HepG2 (cell line): ENCODE measurements at regions not wholly inside any gene's neighbourhood (a gene's known extent, or its start where the extent isn't known, plus 50 kb on each side); places are given as distances from the start of the nearest gene placed in this dataset.
A peak's percentile ranks its signal among the peaks of the same experiment; 100 is the strongest.

ENCODE experiments used
- ATAC-seq: fragments of 200-7000 bp; cut with Tn5 transposase; 3 replicates; pipeline ENCODE4 v1.9.1; 2020; ENCODE audit warnings: mild to moderate bottlenecking, moderate library complexity
- BruUV-seq: library from RNA; stranded (reverse); fragments of 400-500 nt; replicated peaks from 2 replicates; lab custom pipeline; 2021; lab: Mats Ljungman, UMichigan
- CTCF ChIA-PET: fragments of 300-600 bp; formaldehyde crosslinking; extraction: SDS; loops from one replicate; lab custom pipeline; 2021; ENCODE audit warnings: low total read pairs, inconsistent platforms, low intra/inter-chr PET ratio; lab: Yijun Ruan, JAX
- POLR2A ChIA-PET: fragments of 350-600 bp; sonication (Branson Sonifier 250); formaldehyde crosslinking; loops from one replicate; lab custom pipeline; 2020; ENCODE audit warnings: antibody characterized with exemption, inconsistent platforms; lab: Yijun Ruan, JAX
- DNase-seq: peaks from one replicate; pipeline ENCODE4 v3.0.0-alpha.2; 2015; ENCODE audit warnings: low spot score
- FAIRE-seq: peaks from 3 replicates; lab custom pipeline; 2011; peaks lifted over from hg19 to GRCh38; lab: Jason Lieb, UNC
- H2AFZ ChIP-seq: one replicate; pipeline ENCODE4 v1.6.1; 2011; ENCODE audit warnings: low read length, inconsistent platforms
- H3K27ac ChIP-seq: fragments of 300-600 bp; 3 replicates; pipeline ENCODE4 v1.8.0; 2011; ENCODE audit warnings: mixed run types, mild to moderate bottlenecking, mixed read lengths, low read length, inconsistent platforms; ENCODE audit not compliant: insufficient read depth; ENCODE audit errors: extremely low read length
- H3K27me3 ChIP-seq, 2 experiments: fragments of 200-600 bp in 1 of 2; 2 replicates in 1 of 2; 3 replicates in 1 of 2; pipeline versions ENCODE4 v1.6.0 to v1.8.0; 2011; ENCODE audit warnings: low read length in 2 of 2, mild to moderate bottlenecking in 2 of 2, moderate library complexity in 2 of 2, inconsistent platforms in 1 of 2; ENCODE audit not compliant: insufficient read depth in 2 of 2, control insufficient read depth in 1 of 2
- H3K36me3 ChIP-seq, 2 experiments: fragments of 200-600 bp in 1 of 2; replicated peaks in 1 of 2; 2 replicates in 1 of 2; 3 replicates in 1 of 2; pipeline versions ENCODE4 v1.5.1 to v1.8.0; 2011; ENCODE audit warnings: low read length in 2 of 2, inconsistent platforms in 1 of 2; ENCODE audit not compliant: insufficient read depth in 2 of 2, control insufficient read depth in 1 of 2
- H3K4me1 ChIP-seq: 2 replicates; pipeline ENCODE4 v1.5.1; 2012; ENCODE audit warnings: low read length, inconsistent platforms; ENCODE audit not compliant: insufficient read depth
- H3K4me2 ChIP-seq: 2 replicates; pipeline ENCODE4 v1.6.0; 2011; ENCODE audit warnings: low read depth, low read length, inconsistent platforms
- H3K4me3 ChIP-seq, 3 experiments: fragments of 200-600 bp in 1 of 3; sonication (generic), shearing (Covaris generic) in 1 of 3; replicated peaks in 1 of 3; 2 replicates each; pipeline ENCODE4 v1.5.1; 2011 to 2016; ENCODE audit warnings: low read length in 3 of 3, inconsistent platforms in 2 of 3, low read depth in 2 of 3, mild to moderate bottlenecking in 2 of 3, control low read depth in 1 of 3, mixed read lengths in 1 of 3; ENCODE audit not compliant: insufficient read depth in 1 of 3
- H3K79me2 ChIP-seq: one replicate; pipeline ENCODE4 v1.6.1; 2011; ENCODE audit warnings: low read length, inconsistent platforms; ENCODE audit not compliant: insufficient read depth
- H3K9ac ChIP-seq: 2 replicates; pipeline ENCODE4 v1.6.0; 2011; ENCODE audit warnings: mild to moderate bottlenecking, low read depth, low read length, inconsistent platforms; ENCODE audit not compliant: insufficient read depth
- H3K9me3 ChIP-seq: 2 replicates; pipeline ENCODE4 v1.5.1; 2012; ENCODE audit warnings: mild to moderate bottlenecking, low read length
- H4K20me1 ChIP-seq: 2 replicates; pipeline ENCODE4 v1.6.0; 2011; ENCODE audit warnings: inconsistent platforms, mild to moderate bottlenecking, low read length, moderate library complexity; ENCODE audit not compliant: insufficient read depth
- CBX2 ChIP-seq, 2 experiments: fragments of 200-600 bp in 1 of 2; sonication (generic); formaldehyde crosslinking in 1 of 2; IDR thresholded peaks; 2 replicates each; pipeline versions ENCODE4 v1.7.0 to v1.8.1; 2018 to 2022; ENCODE audit warnings: low read depth in 2 of 2, low read length in 1 of 2, mild to moderate bottlenecking in 1 of 2, missing genetic modification reagents in 1 of 2
- MAFF ChIP-seq: IDR thresholded peaks from 2 replicates; pipeline ENCODE4 v1.6.1; 2011; ENCODE audit warnings: low read depth, low read length, improper control_type of control experiment
- MAFK ChIP-seq, 2 experiments: IDR thresholded peaks in 1 of 2; conservative IDR thresholded peaks in 1 of 2; 2 replicates each; pipeline ENCODE4 v1.6.1; 2011; ENCODE audit warnings: improper control_type of control experiment in 2 of 2, low read length in 2 of 2
- WGBS: methylation state at CpG from one replicate; pipeline ENCODE4 v1.1.6; 2017; ENCODE audit warnings: low lambda C conversion rate; 5-methylcytosine and 5-hydroxymethylcytosine counted together
- in situ Hi-C: cut with HindIII; loops from 2 replicates; pipeline ENCODE4 v1.10.0; 2017; ENCODE audit warnings: low pct_unique_long_range_greater_than_20kb; ENCODE audit not compliant: extremely low pct_ligation_motif_present
- intact Hi-C: fragments of 100-400 bp; cut with micrococcal nuclease; formaldehyde crosslinking; loops from one replicate; pipeline ENCODE4 v1.10.0; 2022; ENCODE audit not compliant: unreplicated experiment
- TF ChIP-seq, protein P1 (sequence below): sonication (generic); formaldehyde crosslinking; conservative IDR thresholded peaks from 2 replicates; pipeline ENCODE4 v1.4.0; 2020; ENCODE audit warnings: mild to moderate bottlenecking, missing genetic modification reagents, moderate library complexity

DNA sequence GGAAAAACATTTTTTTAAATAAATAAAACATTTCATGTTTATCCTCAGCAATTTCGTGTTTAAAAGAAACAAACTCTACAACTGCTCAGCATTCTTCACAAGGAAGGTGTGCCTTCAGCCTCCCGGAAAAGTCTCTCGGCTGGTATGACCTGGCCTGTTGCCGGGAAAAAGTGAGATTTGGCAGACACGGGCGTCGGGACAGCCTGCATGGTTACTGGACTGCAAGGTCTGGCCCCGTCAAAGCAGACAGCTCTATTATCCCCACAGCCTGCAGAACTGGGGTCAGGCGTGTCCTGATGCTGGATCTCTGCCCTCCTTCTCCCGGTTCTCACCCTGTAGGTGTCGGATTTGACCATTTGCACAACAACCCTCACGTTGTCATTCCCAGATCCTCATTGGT is 120.3 kb upstream of the SPATA31C2 start (continued):
- TF ChIP-seq, protein P1, sequence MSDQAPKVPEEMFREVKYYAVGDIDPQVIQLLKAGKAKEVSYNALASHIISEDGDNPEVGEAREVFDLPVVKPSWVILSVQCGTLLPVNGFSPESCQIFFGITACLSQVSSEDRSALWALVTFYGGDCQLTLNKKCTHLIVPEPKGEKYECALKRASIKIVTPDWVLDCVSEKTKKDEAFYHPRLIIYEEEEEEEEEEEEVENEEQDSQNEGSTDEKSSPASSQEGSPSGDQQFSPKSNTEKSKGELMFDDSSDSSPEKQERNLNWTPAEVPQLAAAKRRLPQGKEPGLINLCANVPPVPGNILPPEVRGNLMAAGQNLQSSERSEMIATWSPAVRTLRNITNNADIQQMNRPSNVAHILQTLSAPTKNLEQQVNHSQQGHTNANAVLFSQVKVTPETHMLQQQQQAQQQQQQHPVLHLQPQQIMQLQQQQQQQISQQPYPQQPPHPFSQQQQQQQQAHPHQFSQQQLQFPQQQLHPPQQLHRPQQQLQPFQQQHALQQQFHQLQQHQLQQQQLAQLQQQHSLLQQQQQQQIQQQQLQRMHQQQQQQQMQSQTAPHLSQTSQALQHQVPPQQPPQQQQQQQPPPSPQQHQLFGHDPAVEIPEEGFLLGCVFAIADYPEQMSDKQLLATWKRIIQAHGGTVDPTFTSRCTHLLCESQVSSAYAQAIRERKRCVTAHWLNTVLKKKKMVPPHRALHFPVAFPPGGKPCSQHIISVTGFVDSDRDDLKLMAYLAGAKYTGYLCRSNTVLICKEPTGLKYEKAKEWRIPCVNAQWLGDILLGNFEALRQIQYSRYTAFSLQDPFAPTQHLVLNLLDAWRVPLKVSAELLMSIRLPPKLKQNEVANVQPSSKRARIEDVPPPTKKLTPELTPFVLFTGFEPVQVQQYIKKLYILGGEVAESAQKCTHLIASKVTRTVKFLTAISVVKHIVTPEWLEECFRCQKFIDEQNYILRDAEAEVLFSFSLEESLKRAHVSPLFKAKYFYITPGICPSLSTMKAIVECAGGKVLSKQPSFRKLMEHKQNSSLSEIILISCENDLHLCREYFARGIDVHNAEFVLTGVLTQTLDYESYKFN (CRISPR knock-in tag), result no peak
- TF ChIP-seq, all 625 proteins: peak for 0

DNA sequence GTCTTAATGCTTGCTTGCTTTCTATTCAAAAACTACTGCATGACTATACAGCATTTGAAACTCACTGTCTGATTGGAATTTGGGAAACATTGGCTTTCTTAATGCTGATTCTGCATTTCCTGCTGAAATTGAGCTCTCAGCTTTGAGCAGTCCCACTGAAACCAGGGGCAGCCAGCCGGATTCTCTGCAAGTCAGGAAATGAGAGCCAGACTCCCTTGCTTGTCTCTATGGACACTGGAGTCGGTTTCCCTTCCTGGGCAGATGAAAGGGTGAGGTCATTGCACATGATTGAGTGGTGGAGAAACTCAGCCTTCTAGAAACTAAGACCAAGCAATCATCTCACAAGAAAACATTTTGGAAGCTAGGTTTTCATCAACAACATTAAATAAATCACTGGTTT is 119.7 kb upstream of the SPATA31C2 start:
- ChIA-PET POLR2A (no interaction called here), CTCF (no interaction called here)
- DNase-seq (no peak), FAIRE-seq (no peak), ATAC-seq (no peak)
- Histone ChIP-seq H4K20me1 (no peaks in the 10 kb centered on the region), H3K4me1 (no peaks in the 10 kb centered on the region), H3K4me3 (no peak overlapping the region), H3K27me3 (peaks cover 1 to 25% of the 10 kb centered on the region in 2 experiments; a peak in 3 of 5 replicates), H2AFZ (no peak overlapping the region), H3K9me3 (no peaks in the 10 kb centered on the region; the same call in 1 of the 2 replicates), H3K27ac (no peak overlapping the region), H3K9ac (no peak overlapping the region), H3K4me2 (no peak overlapping the region), H3K36me3 (no peaks in the 10 kb centered on the region), H3K79me2 (no peaks in the 10 kb centered on the region)
- intact Hi-C loops, result no loop called here
- TF ChIP-seq CBX2 (IDR thresholded peaks at IDR 0.05; ENCODE audit: low read depth, low read length) (no peak), CBX2 (CRISPR knock-in tag; IDR thresholded peaks at IDR 0.05; ENCODE audit: low read depth) (no peak), MAFF (peak; percentile 74), MAFK (conservative IDR thresholded peaks at IDR 0.05 in 1 of 2, IDR thresholded peaks at IDR 0.05 in 1 of 2; ENCODE audit: low read length in 2 of 2) (peak; percentile 75 to 83)
- no TSS peak for BruUV-seq
- in situ Hi-C loops, result no loop called here
- 22% methylated on average over 2 of the region's 2 CpGs for WGBS
